Medulla oblongata (tissue), 1 donor: ENCODE measurements at regions not wholly inside any gene's neighbourhood (a gene's known extent, or its start where the extent isn't known, plus 50 kb on each side); places are given as distances from the start of the nearest gene placed in this dataset.
"Not testable (repeated sequence)": the region's sequence is repeated elsewhere in the genome, so short reads cannot be mapped to it uniquely, and the experiment has no call there.

Experiments used
- DNase-seq: peaks from one replicate; pipeline ENCODE4 v3.0.0-alpha.2; 2015; ENCODE audit errors: extremely low spot score

- DNase-seq: not testable (repeated sequence)
Measured at GRCh38 chrX:95973456-95974095, 711.1 kb upstream of the DIAPH2 start.

GRCh38 chrX:95974096-95974470 is 710.6 kb upstream of the DIAPH2 start:
- DNase-seq: no peak

- DNase-seq: no peak
Measured at GRCh38 chrX:95974890-95975289, 709.8 kb upstream of the DIAPH2 start.

GRCh38 chrX:95995583-95995982 is 689.1 kb upstream of the DIAPH2 start:
- no peak for DNase-seq

- DNase-seq: no peak
Measured at GRCh38 chrX:95996294-95996693, 688.3 kb upstream of the DIAPH2 start.

- no peak for DNase-seq
Measured at GRCh38 chrX:96002431-96002830, 682.2 kb upstream of the DIAPH2 start.

GRCh38 chrX:96004386-96004785 is 680.3 kb upstream of the DIAPH2 start:
- no peak for DNase-seq

GRCh38 chrX:96006281-96006680 is 678.4 kb upstream of the DIAPH2 start:
- no peak for DNase-seq

GRCh38 chrX:96027407-96027806 is 657.2 kb upstream of the DIAPH2 start:
- no peak for DNase-seq

- DNase-seq: no peak
Measured at GRCh38 chrX:96052078-96052477, 632.6 kb upstream of the DIAPH2 start.

GRCh38 chrX:96081891-96082290 is 602.8 kb upstream of the DIAPH2 start:
- DNase-seq: no peak

GRCh38 chrX:96094616-96095015 is 590.0 kb upstream of the DIAPH2 start:
- DNase-seq: no peak

GRCh38 chrX:96098471-96098870 is 586.2 kb upstream of the DIAPH2 start:
- no peak for DNase-seq

- DNase-seq: no peak
Measured at GRCh38 chrX:96102997-96103396, 581.6 kb upstream of the DIAPH2 start.

GRCh38 chrX:96112689-96113088 is 572.0 kb upstream of the DIAPH2 start:
- DNase-seq: no peak

- DNase-seq: no peak
Measured at GRCh38 chrX:96126182-96126581, 558.5 kb upstream of the DIAPH2 start.

GRCh38 chrX:96128058-96128457 is 556.6 kb upstream of the DIAPH2 start:
- DNase-seq: not testable (repeated sequence)

- DNase-seq: no peak
Measured at GRCh38 chrX:96140796-96141195, 543.8 kb upstream of the DIAPH2 start.

GRCh38 chrX:96147681-96148080 is 537.0 kb upstream of the DIAPH2 start:
- no peak for DNase-seq

GRCh38 chrX:96170626-96171025 is 514.0 kb upstream of the DIAPH2 start:
- no peak for DNase-seq

GRCh38 chrX:96176921-96177320 is 507.7 kb upstream of the DIAPH2 start:
- no peak for DNase-seq

GRCh38 chrX:96181605-96182004 is 503.0 kb upstream of the DIAPH2 start:
- no peak for DNase-seq

- peak; percentile 2 for DNase-seq
Measured at GRCh38 chrX:96182366-96182765, 502.3 kb upstream of the DIAPH2 start.

- DNase-seq: no peak
Measured at GRCh38 chrX:96183391-96183790, 501.3 kb upstream of the DIAPH2 start.
